Loucy (cell line): ENCODE measurements at regions not wholly inside any gene's neighbourhood (a gene's known extent, or its start where the extent isn't known, plus 50 kb on each side); places are given as distances from the start of the nearest gene placed in this dataset.

ENCODE experiments used
- H2AFZ ChIP-seq: fragments of 200-600 bp; sonication (generic); 2 replicates; pipeline ENCODE4 v1.6.0; 2016; ENCODE audit warnings: antibody characterized with exemption, mild to moderate bottlenecking, low read length, moderate library complexity
- H3F3A ChIP-seq: fragments of 200-600 bp; 2 replicates; pipeline ENCODE4 v1.6.0; 2016; ENCODE audit warnings: antibody characterized with exemption, low read depth, mild to moderate bottlenecking
- H3K27me3 ChIP-seq: fragments of 200-600 bp; sonication (generic); 2 replicates; pipeline ENCODE4 v1.6.1; 2014; ENCODE audit warnings: low read length, mild to moderate bottlenecking; ENCODE audit not compliant: insufficient read depth, poor library complexity, severe bottlenecking
- H3K36me3 ChIP-seq: fragments of 200-600 bp; sonication (generic); 2 replicates; pipeline ENCODE4 v1.6.1; 2016; ENCODE audit warnings: low read length; ENCODE audit not compliant: insufficient read depth
- H3K4me1 ChIP-seq: fragments of 200-600 bp; sonication (generic); 2 replicates; pipeline ENCODE4 v1.5.1; 2014; ENCODE audit warnings: low read length, mild to moderate bottlenecking; ENCODE audit not compliant: insufficient read depth, poor library complexity, severe bottlenecking
- H3K4me2 ChIP-seq: fragments of 200-600 bp; sonication (generic); 2 replicates; pipeline ENCODE4 v1.6.0; 2014; ENCODE audit warnings: antibody characterized with exemption, low read length, low read depth, mild to moderate bottlenecking; ENCODE audit not compliant: poor library complexity, severe bottlenecking
- H3K4me3 ChIP-seq: fragments of 200-600 bp; sonication (generic); 2 replicates; pipeline ENCODE4 v1.5.1; 2014; ENCODE audit warnings: low read length, mild to moderate bottlenecking, mixed read lengths; ENCODE audit not compliant: poor library complexity, severe bottlenecking
- H3K79me2 ChIP-seq: fragments of 200-600 bp; sonication (generic); 2 replicates; pipeline ENCODE4 v1.6.1; 2014; ENCODE audit warnings: low read length; ENCODE audit not compliant: insufficient read depth
- H3K9ac ChIP-seq: fragments of 200-600 bp; sonication (generic); 2 replicates; pipeline ENCODE4 v1.6.0; 2014; ENCODE audit warnings: mild to moderate bottlenecking, low read depth, low read length, moderate library complexity; ENCODE audit not compliant: poor library complexity, severe bottlenecking
- H3K9me2 ChIP-seq: fragments of 200-600 bp; sonication (generic); replicated peaks from 2 replicates; pipeline ENCODE4 v1.6.1; 2016; ENCODE audit warnings: low read depth, low read length, mixed read lengths
- H3K9me3 ChIP-seq: fragments of 200-600 bp; sonication (generic); 2 replicates; pipeline ENCODE4 v1.6.1; 2014; ENCODE audit warnings: mild to moderate bottlenecking, antibody characterized with exemption, low read length, low read depth; ENCODE audit not compliant: insufficient read depth
- H4K20me1 ChIP-seq: fragments of 200-600 bp; sonication (generic); 2 replicates; pipeline ENCODE4 v1.6.0; 2014; ENCODE audit warnings: antibody characterized with exemption, low read length, mild to moderate bottlenecking; ENCODE audit not compliant: insufficient read depth, poor library complexity, severe bottlenecking
- CTCF ChIP-seq: fragments of 200-600 bp; sonication (generic); conservative IDR thresholded peaks from 2 replicates; pipeline ENCODE4 v1.5.1; 2014; ENCODE audit warnings: mild to moderate bottlenecking, antibody characterized with exemption, low read length
- EZH2phosphoT487 ChIP-seq: fragments of 200-600 bp; IDR thresholded peaks from 2 replicates; pipeline ENCODE4 v1.6.1; 2018; ENCODE audit warnings: antibody characterized with exemption, mild to moderate bottlenecking, moderate library complexity, borderline replicate concordance

GRCh38 chr5:106142116-106142515 is 1528.6 kb downstream of the EFNA5 start:
- H3K27me3 ChIP-seq = no peaks in the 10 kb centered on the region
- no peaks in the 10 kb centered on the region for H3F3A ChIP-seq
- no peaks in the 10 kb centered on the region for H4K20me1 ChIP-seq
- H2AFZ ChIP-seq = no peak overlapping the region
- no peaks in the 10 kb centered on the region for H3K4me1 ChIP-seq
- TF ChIP-seq CTCF = no peak
- H3K9me3 ChIP-seq = no peaks in the 10 kb centered on the region
- H3K9ac ChIP-seq = no peak overlapping the region
- no peaks in the 10 kb centered on the region for H3K9me2 ChIP-seq
- H3K36me3 ChIP-seq = no peaks in the 10 kb centered on the region
- H3K4me3 ChIP-seq = no peak overlapping the region
- no peak overlapping the region for H3K4me2 ChIP-seq
- no peaks in the 10 kb centered on the region for H3K79me2 ChIP-seq

DNA sequence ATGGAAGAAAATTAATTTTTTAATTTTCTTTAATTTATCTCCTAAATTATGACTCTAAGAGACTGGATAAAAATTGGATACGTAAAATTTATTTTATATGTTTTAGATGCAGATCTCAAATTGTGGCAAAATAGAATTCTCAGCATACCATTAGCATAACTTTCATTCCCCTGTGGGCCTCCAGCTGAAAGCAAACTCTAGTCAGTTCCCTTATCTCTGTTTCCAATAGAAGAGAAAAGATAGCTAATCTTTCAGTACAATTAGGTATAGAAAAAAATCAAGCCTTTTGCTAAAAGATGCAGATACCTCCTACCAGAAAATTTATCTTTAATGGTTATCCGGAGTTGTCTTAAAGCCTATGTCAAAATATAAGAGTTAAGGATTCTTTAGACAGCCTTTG is 1530.6 kb downstream of the EFNA5 start:
- Histone ChIP-seq H3K4me3 (no peak overlapping the region), H3K36me3 (no peaks in the 10 kb centered on the region), H3F3A (no peaks in the 10 kb centered on the region), H3K4me2 (no peak overlapping the region), H3K9ac (no peak overlapping the region), H3K27me3 (no peaks in the 10 kb centered on the region), H4K20me1 (no peaks in the 10 kb centered on the region), H2AFZ (no peak overlapping the region), H3K79me2 (no peaks in the 10 kb centered on the region), H3K9me3 (no peaks in the 10 kb centered on the region), H3K4me1 (no peaks in the 10 kb centered on the region), H3K9me2 (no peaks in the 10 kb centered on the region)
- TF ChIP-seq CTCF (no peak), EZH2phosphoT487 (no peak)

DNA sequence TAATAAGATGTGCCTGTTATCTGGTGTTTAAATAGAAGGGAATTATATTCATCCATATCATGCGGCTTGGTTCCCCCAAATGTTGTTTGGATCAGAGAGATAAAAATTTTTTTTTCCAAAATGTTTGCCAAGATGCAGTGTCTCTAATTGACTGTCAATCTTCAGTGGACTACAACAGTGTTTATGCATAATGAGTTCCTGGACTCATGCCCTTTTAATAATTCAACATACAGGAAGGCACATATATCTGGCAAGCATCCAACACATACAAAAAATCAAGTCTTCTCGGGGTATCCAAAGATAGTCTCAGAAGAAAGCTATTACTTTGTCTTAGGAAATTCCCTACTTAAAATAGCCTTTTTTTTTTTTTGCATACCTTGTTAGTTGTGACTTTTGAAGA is 1534.7 kb downstream of the EFNA5 start:
- TF ChIP-seq CTCF (no peak), EZH2phosphoT487 (no peak)
- H4K20me1 ChIP-seq = no peaks in the 10 kb centered on the region
- no peaks in the 10 kb centered on the region for H3K36me3 ChIP-seq
- H3K4me3 ChIP-seq = no peak overlapping the region
- no peak overlapping the region for H3K9ac ChIP-seq
- no peaks in the 10 kb centered on the region for H3K4me1 ChIP-seq
- H3K79me2 ChIP-seq = no peaks in the 10 kb centered on the region
- no peak overlapping the region for H3K4me2 ChIP-seq
- no peak overlapping the region for H2AFZ ChIP-seq
- no peaks in the 10 kb centered on the region for H3K9me2 ChIP-seq
- no peaks in the 10 kb centered on the region for H3F3A ChIP-seq
- H3K9me3 ChIP-seq = no peaks in the 10 kb centered on the region
- H3K27me3 ChIP-seq = no peaks in the 10 kb centered on the region
